ENCODE measurements at regions not wholly inside any gene's neighbourhood (a gene's known extent, or its start where the extent isn't known, plus 50 kb on each side); places are given as distances from the start of the nearest gene placed in this dataset.

DNA sequence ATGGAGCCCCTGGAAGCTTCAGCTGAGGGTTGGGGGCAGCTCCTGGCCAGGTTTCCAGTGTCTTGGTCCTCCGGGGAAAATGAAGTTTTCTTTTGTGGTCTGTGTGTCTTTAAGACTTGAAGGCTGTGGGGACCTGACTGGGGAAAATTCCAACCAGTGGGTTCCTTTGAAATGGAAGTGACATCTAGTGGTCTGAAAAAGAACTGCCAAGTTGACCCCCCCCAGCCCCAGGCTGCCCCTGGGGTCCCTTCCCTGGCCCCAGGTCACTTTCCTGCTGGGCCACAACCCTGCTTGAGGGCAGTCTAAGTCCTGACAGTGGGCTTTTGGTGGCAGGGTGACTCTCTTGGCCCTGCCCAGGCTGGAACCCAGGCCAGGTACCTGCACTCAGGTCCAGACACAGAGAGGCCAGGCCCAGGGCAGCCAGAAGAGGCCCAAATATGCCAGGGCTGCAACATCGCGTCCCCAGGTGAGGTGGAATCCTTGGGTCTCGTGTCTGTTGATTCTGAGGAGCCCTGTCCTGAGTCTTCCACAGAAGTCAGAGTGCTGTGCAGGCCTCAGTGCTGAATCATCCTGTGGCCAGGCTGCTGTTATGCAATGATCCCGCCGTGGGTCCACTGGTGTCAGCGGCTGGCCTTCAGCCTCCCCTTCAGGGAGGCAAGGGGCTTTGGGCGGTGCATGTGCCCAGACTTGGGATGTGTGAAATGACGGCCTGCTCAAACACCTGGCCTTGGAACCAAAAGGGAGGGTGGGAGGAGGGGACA, 68.4 kb downstream of the VEGFA start:
- no peak for DNase-seq

DNA sequence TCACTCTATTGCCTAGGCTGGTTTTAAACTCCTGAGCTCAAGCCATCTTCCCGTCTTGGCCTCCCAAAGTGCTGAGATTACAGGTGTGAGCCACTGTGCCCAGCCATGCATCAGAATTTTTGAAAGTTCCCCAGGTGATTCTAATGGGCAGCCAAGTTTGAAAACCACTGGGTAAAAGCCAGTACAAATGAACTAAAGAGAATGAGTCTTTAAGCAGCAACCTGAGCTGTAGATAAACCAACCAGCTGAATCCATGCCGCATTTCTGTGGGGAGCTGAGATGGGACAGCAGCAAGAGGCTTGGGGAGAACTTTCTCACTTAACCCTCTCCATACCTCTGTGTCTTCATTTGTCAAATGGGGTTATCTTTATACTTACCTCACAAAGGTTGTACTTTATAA, 67.5 kb downstream of the VEGFA start:
- no peak for DNase-seq

DNA sequence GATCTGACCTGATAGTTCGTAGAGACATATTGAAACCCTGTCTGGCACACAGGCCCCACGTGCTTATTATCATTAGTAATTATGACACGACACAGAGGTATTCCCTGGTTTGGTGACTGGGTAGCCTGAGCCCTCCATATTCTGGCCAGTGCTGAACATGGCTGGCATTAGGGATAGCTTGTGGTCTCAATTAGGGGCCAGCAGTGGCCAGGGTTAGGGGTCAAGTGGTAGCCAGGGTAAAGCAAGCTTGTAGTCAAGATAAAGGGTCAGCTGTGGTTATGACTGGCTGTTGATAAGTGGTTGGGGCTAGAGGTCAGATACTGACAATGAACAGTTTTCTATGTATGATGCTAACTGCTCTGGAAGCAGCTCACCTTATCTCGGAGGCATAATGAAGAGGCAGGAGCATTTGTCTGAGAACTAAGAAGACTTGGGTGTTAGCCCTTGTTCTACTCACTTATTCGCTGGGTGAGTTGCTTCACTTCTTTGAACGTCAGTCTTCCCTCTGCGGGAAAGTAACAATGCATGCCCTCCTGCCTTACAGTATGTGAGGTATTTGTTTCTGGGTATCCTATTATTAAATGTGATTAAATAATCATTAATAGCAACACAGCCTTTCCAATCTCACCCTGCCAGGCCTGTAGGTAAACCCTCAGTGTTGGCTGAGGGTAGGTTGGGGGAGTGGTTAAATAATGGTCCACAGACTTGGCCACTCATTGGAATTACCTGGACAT, 66.7 kb downstream of the VEGFA start:
- no peak for DNase-seq
